ENCODE measurements at regions not wholly inside any gene's neighbourhood (a gene's known extent, or its start where the extent isn't known, plus 50 kb on each side); places are given as distances from the start of the nearest gene placed in this dataset.

GRCh38 chr6:145485288-145485687 lies 250.0 kb downstream of the EPM2A start:
- no peak for DNase-seq (ENCODE audit: low read depth)

- DNase-seq (ENCODE audit: low read depth), result no peak
These were observed 249.0 kb downstream of the EPM2A start for GRCh38 chr6:145486306-145486705.

- DNase-seq (ENCODE audit: low read depth), result no peak
These were observed 245.7 kb downstream of the EPM2A start for GRCh38 chr6:145489583-145489982.

GRCh38 chr6:145490068-145490467 lies 245.3 kb downstream of the EPM2A start:
- DNase-seq (ENCODE audit: low read depth), result no peak

- DNase-seq (ENCODE audit: low read depth), result no peak
These were observed 244.2 kb downstream of the EPM2A start for GRCh38 chr6:145491126-145491525.

GRCh38 chr6:145497006-145497405 lies 238.3 kb downstream of the EPM2A start:
- DNase-seq (ENCODE audit: low read depth), result no peak

- no peak for DNase-seq (ENCODE audit: low read depth)
These were observed 236.9 kb downstream of the EPM2A start for GRCh38 chr6:145498425-145498824.

- no peak for DNase-seq (ENCODE audit: low read depth)
These were observed 232.9 kb downstream of the EPM2A start for GRCh38 chr6:145502416-145502815.

DNA sequence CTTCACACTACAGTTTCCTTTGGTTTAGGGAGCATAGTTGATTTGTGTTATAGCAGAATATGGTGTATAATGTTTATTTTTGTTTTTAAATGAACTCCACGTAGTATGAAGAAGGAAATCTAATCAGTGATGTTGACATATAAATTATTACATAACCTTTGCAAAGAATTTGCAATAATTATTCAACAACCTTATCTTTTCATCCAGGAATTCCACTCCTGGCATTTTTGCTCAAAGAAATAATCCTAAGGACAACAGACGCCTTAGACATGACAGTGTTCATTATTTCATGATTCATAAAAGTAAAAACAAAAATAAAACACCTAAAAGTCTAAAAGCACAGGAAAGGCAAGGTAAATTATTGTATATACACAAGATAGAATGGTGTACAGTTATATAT lies 229.2 kb downstream of the EPM2A start:
- DNase-seq (ENCODE audit: low read depth), result no peak

GRCh38 chr6:145506565-145506964 lies 228.8 kb downstream of the EPM2A start:
- no peak for DNase-seq (ENCODE audit: low read depth)

GRCh38 chr6:145507239-145507638 lies 228.1 kb downstream of the EPM2A start:
- no peak for DNase-seq (ENCODE audit: low read depth)

DNA sequence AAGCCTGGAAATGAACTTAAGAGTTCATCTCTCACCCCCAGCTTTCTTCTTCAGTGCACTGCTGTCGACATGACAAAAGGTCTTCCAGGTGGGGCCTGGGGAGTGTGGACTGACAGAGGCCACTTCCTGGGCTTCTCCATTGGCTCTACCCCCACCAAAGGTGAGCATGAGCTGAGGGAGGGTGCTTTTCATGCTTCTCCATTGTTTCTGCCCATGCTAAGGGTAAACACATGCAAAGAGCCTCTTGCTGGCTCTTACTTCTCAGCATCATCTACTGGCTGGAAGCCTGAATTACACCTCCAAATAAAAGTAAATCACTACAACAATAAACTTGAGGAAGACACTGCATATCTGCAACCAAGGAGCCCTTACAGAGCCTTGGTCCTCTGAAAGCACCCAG lies 227.2 kb downstream of the EPM2A start:
- DNase-seq (ENCODE audit: low read depth), result no peak

DNA sequence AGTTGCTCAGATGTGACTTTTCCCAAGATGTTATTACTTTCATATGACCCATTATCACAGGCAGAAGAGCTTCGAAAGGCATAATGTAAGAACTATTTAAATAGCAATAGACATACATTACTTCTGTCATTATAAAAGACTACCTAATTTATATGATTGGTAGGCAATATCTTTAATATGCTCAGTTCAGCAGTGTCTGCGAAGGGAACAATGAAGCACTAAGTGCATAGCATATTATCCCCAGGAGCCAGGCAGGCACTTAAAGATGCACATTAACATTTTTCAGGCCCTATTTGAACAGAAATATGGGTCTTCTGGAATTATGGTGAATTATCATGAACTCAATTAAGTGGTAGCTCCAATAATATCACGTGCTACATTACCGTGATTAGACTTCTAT lies 217.8 kb downstream of the EPM2A start:
- DNase-seq (ENCODE audit: low read depth), result no peak

DNA sequence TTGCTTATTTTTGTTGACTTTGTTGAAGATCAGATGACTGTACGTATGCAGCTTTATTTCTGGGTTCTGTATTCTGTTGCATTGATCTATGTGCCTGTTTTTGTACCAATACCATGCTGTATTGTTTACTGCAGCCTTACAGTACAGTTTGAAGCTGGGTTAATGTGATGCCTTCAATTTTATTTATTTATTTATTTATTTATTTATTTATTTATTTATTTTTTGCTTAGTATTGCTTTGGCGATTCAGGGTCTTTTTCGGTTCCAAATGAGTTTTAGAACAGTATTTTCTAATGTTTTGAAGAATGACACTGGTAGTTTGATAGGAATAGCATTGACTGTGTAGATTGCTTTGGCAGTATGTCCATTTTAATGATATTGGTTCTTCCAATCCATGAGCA lies 210.3 kb downstream of the EPM2A start:
- no peak for DNase-seq (ENCODE audit: low read depth)

- DNase-seq (ENCODE audit: low read depth), result no peak
These were observed 205.7 kb downstream of the EPM2A start for GRCh38 chr6:145529582-145529981.

DNA sequence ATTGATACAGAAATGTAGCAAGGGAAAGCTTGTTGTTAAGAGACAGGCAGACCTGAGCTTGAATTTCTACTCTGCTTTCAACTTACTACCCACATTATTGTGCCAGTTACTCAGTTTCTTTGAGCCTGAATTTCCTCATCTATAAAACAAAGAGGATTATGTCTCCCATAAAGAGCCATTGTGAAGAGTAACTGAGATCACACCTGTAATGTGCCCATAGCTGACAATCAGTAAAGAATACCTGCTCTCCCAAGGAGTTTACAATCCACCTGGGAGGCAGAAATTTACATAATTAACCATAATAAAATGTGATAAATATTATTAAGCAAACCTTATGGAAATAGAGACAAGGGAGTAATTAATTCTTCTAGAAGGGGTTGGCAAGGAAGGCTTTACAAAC lies 204.9 kb downstream of the EPM2A start:
- no peak for DNase-seq (ENCODE audit: low read depth)

- no peak for DNase-seq (ENCODE audit: low read depth)
These were observed 204.3 kb downstream of the EPM2A start for GRCh38 chr6:145531032-145531431.

GRCh38 chr6:145531822-145532221 lies 203.5 kb downstream of the EPM2A start:
- DNase-seq (ENCODE audit: low read depth), result no peak

DNA sequence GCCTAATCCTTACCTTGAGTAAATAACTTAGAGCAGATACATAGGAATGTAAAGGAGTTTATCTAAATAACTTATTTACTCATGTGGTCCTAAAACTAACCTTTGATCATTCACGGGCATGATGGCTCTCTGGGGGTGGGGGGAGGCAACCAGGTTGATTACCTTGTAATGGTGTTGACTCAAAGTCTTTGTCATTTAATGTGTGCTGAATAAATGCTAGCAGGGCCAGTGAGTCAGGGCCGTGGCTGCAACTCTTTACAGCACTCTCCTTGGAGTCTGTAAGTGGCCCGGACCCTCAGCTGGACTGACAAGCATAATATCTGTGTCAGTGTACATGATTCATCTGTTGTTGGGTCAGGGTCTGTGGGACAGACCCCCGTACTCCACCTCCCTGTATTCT lies 203.0 kb downstream of the EPM2A start:
- DNase-seq (ENCODE audit: low read depth), result no peak

DNA sequence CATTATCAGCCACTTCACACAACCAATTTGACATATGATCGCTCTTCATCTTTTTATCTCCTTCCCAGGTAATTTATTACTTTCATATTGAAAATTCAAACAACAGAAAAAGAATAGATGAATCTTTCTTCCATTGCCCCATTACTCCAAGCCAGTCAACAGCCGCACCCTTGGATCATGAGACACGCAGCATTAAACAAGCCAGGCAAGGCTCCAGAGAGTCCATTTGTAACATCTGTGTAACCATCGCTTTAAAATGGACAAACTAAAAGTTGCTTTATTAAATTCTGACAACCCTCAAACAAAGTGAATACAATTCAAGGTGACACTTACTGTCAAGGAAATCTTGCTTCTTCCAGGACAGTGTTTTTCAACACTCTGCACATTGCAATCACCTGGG lies 200.3 kb downstream of the EPM2A start:
- DNase-seq (ENCODE audit: low read depth), result no peak

- no peak for DNase-seq (ENCODE audit: low read depth)
These were observed 196.3 kb downstream of the EPM2A start for GRCh38 chr6:145538989-145539388.

DNA sequence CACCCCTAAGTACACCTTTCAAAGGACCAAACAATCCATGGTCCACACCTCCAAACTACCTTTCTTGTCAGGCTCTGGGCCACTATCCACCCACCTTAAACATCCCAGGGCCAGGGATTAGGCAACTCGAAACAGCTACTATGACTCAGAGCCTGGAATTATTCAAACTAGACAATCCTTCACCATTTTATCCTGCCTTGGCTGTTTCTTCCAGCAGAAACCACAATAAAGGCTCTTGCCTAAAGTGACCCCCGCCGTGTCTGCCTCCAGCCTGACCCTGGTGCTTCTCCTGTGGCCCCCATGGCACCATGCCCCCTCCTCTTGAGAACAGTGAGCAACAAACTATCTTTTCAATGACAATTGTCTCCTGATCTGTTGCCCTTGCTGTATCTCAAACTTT lies 195.5 kb downstream of the EPM2A start:
- no peak for DNase-seq (ENCODE audit: low read depth)

GRCh38 chr6:145540741-145541140 lies 194.6 kb downstream of the EPM2A start:
- DNase-seq (ENCODE audit: low read depth), result no peak

DNA sequence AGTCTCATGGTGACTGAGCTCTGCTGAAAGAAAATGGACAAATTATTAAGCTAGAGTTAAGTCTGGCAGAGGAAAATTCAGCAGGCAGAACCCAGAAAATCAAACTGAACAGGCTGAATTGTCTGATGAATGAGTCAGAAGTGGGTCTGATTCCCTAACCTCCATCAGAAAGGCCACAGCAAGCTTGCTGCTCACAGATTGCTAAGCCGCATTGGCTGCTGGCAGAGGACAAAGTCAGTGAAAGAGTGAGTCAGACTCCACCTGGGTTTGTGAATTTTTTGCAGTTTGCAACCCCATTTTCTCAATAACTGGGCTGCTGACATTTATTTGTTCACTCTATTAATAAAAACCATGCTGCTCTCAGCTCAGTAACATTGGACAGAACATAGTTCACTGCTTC lies 191.3 kb downstream of the EPM2A start:
- DNase-seq (ENCODE audit: low read depth), result no peak

DNA sequence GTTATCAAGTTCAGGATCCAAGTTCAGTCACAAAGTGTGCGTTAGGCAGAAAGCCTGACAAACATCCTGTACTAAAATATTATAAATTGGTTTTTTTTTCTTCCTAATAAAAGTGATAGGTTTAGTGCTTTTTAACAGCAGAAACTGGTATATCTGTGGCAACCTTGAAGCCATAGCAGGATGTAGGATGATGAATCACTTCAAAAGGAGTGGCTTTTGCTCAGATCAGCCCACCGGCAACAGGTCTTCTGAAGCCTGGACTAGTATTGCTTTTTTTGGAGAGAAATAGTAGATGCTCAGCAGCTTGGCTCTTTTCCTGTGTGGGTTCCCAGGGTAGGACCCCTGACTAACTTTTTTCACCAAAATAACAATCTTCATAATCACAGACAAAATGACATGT lies 190.8 kb downstream of the EPM2A start:
- DNase-seq (ENCODE audit: low read depth), result no peak

All from T follicular helper cell (primary cell).